K562 (cell line): ENCODE measurements at regions not wholly inside any gene's neighbourhood (a gene's known extent, or its start where the extent isn't known, plus 50 kb on each side); places are given as distances from the start of the nearest gene placed in this dataset.

Source experiments
- ATAC-seq: fragments of 200-7000 bp; cut with Tn5 transposase; 3 replicates; pipeline ENCODE4 v1.9.1; 2020; ENCODE audit warnings: moderate library complexity
- BruUV-seq: library from RNA; stranded (reverse); fragments of 400-500 nt; replicated peaks from 2 replicates; lab custom pipeline; 2021; lab: Mats Ljungman, UMichigan
- CTCF ChIA-PET: fragments of 300-600 bp; formaldehyde crosslinking; extraction: SDS; loops from one replicate; lab custom pipeline; 2021; ENCODE audit warnings: low intra/inter-chr PET ratio; lab: Yijun Ruan, JAX
- POLR2A ChIA-PET: fragments of 300-600, 350-650 bp; sonication (Branson Sonifier 250); formaldehyde crosslinking; extraction: SDS; loops from one replicate; lab custom pipeline; 2021; ENCODE audit warnings: antibody characterized with exemption, inconsistent platforms; lab: Yijun Ruan, JAX
- DNase-seq, 4 experiments: peaks; one replicate each; pipeline versions ENCODE4 v3.0.0 to v3.0.0-alpha.2; 2011 to 2018; ENCODE audit warnings: low spot score in 3 of 4, mixed read lengths in 3 of 4; ENCODE audit errors: extremely low read depth in 1 of 4
- FAIRE-seq: peaks from 2 replicates; lab custom pipeline; 2011; peaks lifted over from hg19 to GRCh38; lab: Jason Lieb, UNC
- H2AFZ ChIP-seq: 2 replicates; pipeline ENCODE4 v1.6.0; 2011; ENCODE audit warnings: low read depth, low read length, control low read depth, inconsistent platforms
- H3K27ac ChIP-seq: fragments of 200-600 bp; 3 replicates; pipeline ENCODE4 v1.8.0; 2011; ENCODE audit warnings: low read depth, mild to moderate bottlenecking, control low read depth, inconsistent platforms, low read length, moderate library complexity, mixed read lengths; ENCODE audit errors: extremely low read depth
- H3K27me3 ChIP-seq, 2 experiments: fragments of 300-600 bp in 1 of 2; 2 replicates in 1 of 2; 3 replicates in 1 of 2; pipeline versions ENCODE4 v1.6.0 to v1.8.0; 2011; ENCODE audit warnings: inconsistent platforms in 2 of 2, low read length in 2 of 2, mild to moderate bottlenecking in 1 of 2, mixed read lengths in 1 of 2, moderate library complexity in 1 of 2; ENCODE audit not compliant: control insufficient read depth in 2 of 2, insufficient read depth in 2 of 2
- H3K36me3 ChIP-seq: fragments of 300-600 bp; 3 replicates; pipeline ENCODE4 v1.8.0; 2011; ENCODE audit warnings: mild to moderate bottlenecking, low read length, inconsistent platforms; ENCODE audit not compliant: control insufficient read depth, insufficient read depth
- H3K4me1 ChIP-seq, 2 experiments: fragments of 200-600 bp in 1 of 2; replicated peaks in 1 of 2; 2 replicates in 1 of 2; 3 replicates in 1 of 2; pipeline versions ENCODE4 v1.5.1 to v1.8.0; 2011; ENCODE audit warnings: inconsistent platforms in 2 of 2, low read length in 2 of 2, mild to moderate bottlenecking in 1 of 2, mixed read lengths in 1 of 2, moderate library complexity in 1 of 2; ENCODE audit not compliant: control insufficient read depth in 2 of 2, insufficient read depth in 2 of 2
- H3K4me2 ChIP-seq: 2 replicates; pipeline ENCODE4 v1.6.1; 2011; ENCODE audit warnings: low read length, control low read depth, inconsistent platforms, mixed read lengths; ENCODE audit not compliant: insufficient read depth
- H3K4me3 ChIP-seq: fragments of 200-600 bp; sonication (generic), shearing (Covaris generic); 2 replicates; pipeline ENCODE4 v1.5.1; 2016; ENCODE audit warnings: control low read depth, inconsistent platforms
- H3K79me2 ChIP-seq: fragments of 200-600 bp; 3 replicates; pipeline ENCODE4 v1.8.0; 2011; ENCODE audit warnings: low read length, inconsistent platforms; ENCODE audit not compliant: control insufficient read depth, insufficient read depth
- H3K9ac ChIP-seq, 2 experiments: 2 replicates each; pipeline versions ENCODE4 v1.6.0 to v1.6.1; 2011; ENCODE audit warnings: low read depth in 2 of 2, low read length in 2 of 2, control low read depth in 1 of 2, inconsistent platforms in 1 of 2, mild to moderate bottlenecking in 1 of 2, mixed read lengths in 1 of 2; ENCODE audit not compliant: insufficient read depth in 1 of 2
- H3K9me1 ChIP-seq: one replicate; pipeline ENCODE4 v1.6.0; 2011; ENCODE audit warnings: inconsistent platforms, mild to moderate bottlenecking, low read length, moderate library complexity; ENCODE audit not compliant: control insufficient read depth, insufficient read depth
- H3K9me3 ChIP-seq: replicated peaks from 2 replicates; pipeline ENCODE4 v1.5.1; 2011; ENCODE audit warnings: low read depth, low read length, inconsistent platforms; ENCODE audit not compliant: control insufficient read depth, insufficient read depth
- H4K20me1 ChIP-seq: replicated peaks from 2 replicates; pipeline ENCODE4 v1.6.1; 2011; ENCODE audit warnings: low read length, inconsistent platforms, mixed read lengths; ENCODE audit not compliant: control insufficient read depth, insufficient read depth
- BRF2 ChIP-seq: IDR thresholded peaks from 3 replicates; pipeline ENCODE4 v1.6.1; 2011; ENCODE audit warnings: borderline replicate concordance, mild to moderate bottlenecking; ENCODE audit not compliant: insufficient read length, insufficient read depth
- CEBPB ChIP-seq: fragments of 450-650 bp; IDR thresholded peaks from 2 replicates; pipeline ENCODE4 v1.6.1; 2016; ENCODE audit warnings: missing genetic modification characterization, missing compliant biosample characterization
- DACH1 ChIP-seq: fragments of 450-650 bp; IDR thresholded peaks from 2 replicates; pipeline ENCODE4 v1.6.1; 2018; ENCODE audit not compliant: partially characterized antibody
- HEY1 ChIP-seq: fragments of 250-450 bp; sonication (Bioruptor Pico); IDR thresholded peaks from 2 replicates; pipeline ENCODE4 v1.5.0; 2020; ENCODE audit warnings: mild to moderate bottlenecking, moderate library complexity, borderline replicate concordance
- HMG20A ChIP-seq: fragments of 450-650 bp; formaldehyde crosslinking; conservative IDR thresholded peaks from 2 replicates; pipeline ENCODE4 v1.4.0; 2020; ENCODE audit warnings: mild to moderate bottlenecking, mixed read lengths
- HMGXB4 ChIP-seq: sonication (generic); formaldehyde crosslinking; IDR thresholded peaks from 2 replicates; pipeline ENCODE4 v1.8.1; 2023; ENCODE audit warnings: mild to moderate bottlenecking, missing genetic modification reagents
- IRF9 ChIP-seq: fragments of 450-650 bp; IDR thresholded peaks from 2 replicates; pipeline ENCODE4 v1.6.1; 2016; ENCODE audit warnings: missing biosample characterization, missing genetic modification characterization
- SMARCB1 ChIP-seq: IDR thresholded peaks from 2 replicates; pipeline ENCODE4 v1.6.1; 2011; ENCODE audit warnings: improper control_type of control experiment, low read depth; ENCODE audit not compliant: insufficient read length
- SMARCE1 ChIP-seq: fragments of 450-650 bp; IDR thresholded peaks from 2 replicates; pipeline ENCODE4 v1.7.1; 2016; ENCODE audit warnings: mild to moderate bottlenecking
- SRF ChIP-seq, 2 experiments: fragments of 250-450, 450-650 bp in 1 of 2; sonication (Bioruptor Pico) in 1 of 2; sonication (generic) in 1 of 2; formaldehyde crosslinking; IDR thresholded peaks; 2 replicates each; pipeline versions ENCODE4 v1.5.0 to v1.5.1; 2020 to 2022; ENCODE audit warnings: mild to moderate bottlenecking in 1 of 2, missing genetic modification reagents in 1 of 2
- TAF9B ChIP-seq: fragments of 450-650 bp; IDR thresholded peaks from 2 replicates; pipeline ENCODE4 v1.6.1; 2018; ENCODE audit warnings: mild to moderate bottlenecking; ENCODE audit not compliant: partially characterized antibody
- ZBED1 ChIP-seq: IDR thresholded peaks from 2 replicates; pipeline ENCODE4 v1.6.1; 2014
- ZBTB8A ChIP-seq: fragments of 450-650 bp; IDR thresholded peaks from 2 replicates; pipeline ENCODE4 v1.6.1; 2018; ENCODE audit warnings: mild to moderate bottlenecking, moderate library complexity; ENCODE audit not compliant: partially characterized antibody
- ZC3H8 ChIP-seq: fragments of 450-650 bp; IDR thresholded peaks from 2 replicates; pipeline ENCODE4 v1.6.1; 2017
- ZEB2 ChIP-seq: fragments of 450-650 bp; IDR thresholded peaks from 2 replicates; pipeline ENCODE4 v1.6.1; 2016
- ZFPM2 ChIP-seq: fragments of 250-450 bp; sonication (Bioruptor Pico); IDR thresholded peaks from 2 replicates; pipeline ENCODE4 v1.5.1; 2022; ENCODE audit warnings: mild to moderate bottlenecking
- ZNF232 ChIP-seq: sonication (generic); formaldehyde crosslinking; IDR thresholded peaks from 2 replicates; pipeline ENCODE4 v1.8.0; 2022; ENCODE audit warnings: mild to moderate bottlenecking, missing genetic modification reagents
- ZNF668 ChIP-seq: fragments of 250-450 bp; sonication (Bioruptor Pico); IDR thresholded peaks from 2 replicates; pipeline ENCODE4 v1.8.0; 2022; ENCODE audit warnings: mild to moderate bottlenecking, inconsistent platforms
- WGBS: fragments of 100-300 bp; shearing (Covaris generic); methylation state at CpG from one replicate; pipeline ENCODE4 v1.1.6; 2016; ENCODE audit warnings: low coverage, mixed read lengths; ENCODE audit not compliant: insufficient coverage; ENCODE audit errors: missing lambda C conversion rate; 5-methylcytosine and 5-hydroxymethylcytosine counted together
- in situ Hi-C: fragments of 300-500 bp; cut with MboI; formaldehyde crosslinking; loops from 4 replicates; pipeline ENCODE4 v1.15.0; 2018; ENCODE audit warnings: inconsistent platforms, mixed read lengths
- intact Hi-C: fragments of 100-400 bp; cut with micrococcal nuclease; formaldehyde crosslinking; loops from 2 replicates; pipeline ENCODE4 v1.14.2; 2022
- TF ChIP-seq, protein P1 (sequence below), 2 experiments: IDR thresholded peaks; 2 replicates each; pipeline ENCODE4 v1.6.1; 2011; ENCODE audit warnings: borderline replicate concordance in 1 of 2, control low read depth in 1 of 2, low read depth in 1 of 2, low read length in 1 of 2, mild to moderate bottlenecking in 1 of 2, mixed read lengths in 1 of 2, moderate library complexity in 1 of 2; ENCODE audit not compliant: insufficient read depth in 1 of 2, insufficient read length in 1 of 2, poor library complexity in 1 of 2, severe bottlenecking in 1 of 2; ENCODE audit errors: extremely low read depth in 1 of 2

DNA sequence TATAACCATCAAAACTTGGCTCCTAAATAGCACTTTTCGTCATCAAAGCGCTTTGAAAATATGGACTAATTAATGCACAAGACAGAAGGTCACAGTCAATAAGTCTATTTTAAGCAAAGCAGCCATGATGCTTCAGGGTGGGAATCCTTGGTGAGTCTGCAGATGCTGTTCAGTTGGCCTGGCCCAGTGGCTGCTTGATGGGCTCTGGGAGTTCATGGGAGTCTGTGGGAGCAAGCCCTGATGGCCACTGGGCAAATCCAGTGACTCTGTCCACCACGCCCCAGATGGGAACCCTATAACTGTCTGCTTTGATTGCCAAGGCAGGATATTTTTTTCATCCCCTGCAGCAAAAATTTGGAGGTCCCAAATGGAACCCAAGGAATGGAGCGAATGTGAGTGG lies 95.7 kb upstream of the CTBP2 start (continued):
- TF ChIP-seq, protein P1, sequence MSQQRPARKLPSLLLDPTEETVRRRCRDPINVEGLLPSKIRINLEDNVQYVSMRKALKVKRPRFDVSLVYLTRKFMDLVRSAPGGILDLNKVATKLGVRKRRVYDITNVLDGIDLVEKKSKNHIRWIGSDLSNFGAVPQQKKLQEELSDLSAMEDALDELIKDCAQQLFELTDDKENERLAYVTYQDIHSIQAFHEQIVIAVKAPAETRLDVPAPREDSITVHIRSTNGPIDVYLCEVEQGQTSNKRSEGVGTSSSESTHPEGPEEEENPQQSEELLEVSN (IDR thresholded peaks at IDR 0.05; ENCODE audit: borderline replicate concordance in 1 of 2, extremely low read depth in 1 of 2, insufficient read depth in 1 of 2, insufficient read length in 1 of 2, low read depth in 1 of 2, low read length in 1 of 2, poor library complexity in 1 of 2, severe bottlenecking in 1 of 2), result no peak
- TF ChIP-seq TAF9B (no peak), ZEB2 (no peak), HMGXB4 (CRISPR knock-in tag) (no peak), ZNF232 (CRISPR knock-in tag) (no peak), ZBTB8A (no peak), SRF (CRISPR knock-in tag; IDR thresholded peaks at IDR 0.05) (no peak), DACH1 (no peak)
- TF ChIP-seq, all 486 proteins: peak for 0

GRCh38 chr10:125252937-125253336 lies 92.6 kb upstream of the CTBP2 start:
- H3K27me3 ChIP-seq, result peaks cover 0 to 6% of the 10 kb centered on the region in 2 experiments; a peak in 3 of 5 replicates
- no peaks in the 10 kb centered on the region for H3K36me3 ChIP-seq
- no peak overlapping the region for H2AFZ ChIP-seq
- ChIA-PET POLR2A (interaction anchor here (0.6 kb wide), 1 partner anchor 644 kb away, joined by 3 read pairs; no protein-coding TSS in a partner anchor), CTCF (no interaction called here)
- H3K4me3 ChIP-seq, result no peak overlapping the region
- H3K9me3 ChIP-seq, result no peaks in the 10 kb centered on the region
- intact Hi-C loops (no loop called here), in situ Hi-C loops (no loop called here)
- H3K9me1 ChIP-seq, result no peaks in the 10 kb centered on the region
- no TSS peak for BruUV-seq
- H3K79me2 ChIP-seq, result no peaks in the 10 kb centered on the region
- H4K20me1 ChIP-seq, result no peaks in the 10 kb centered on the region
- ATAC-seq, result no peak
- WGBS, result no CpG with 5 or more reads among the region's 2 CpGs
- H3K4me1 ChIP-seq, result no peaks in the 10 kb centered on the region
- H3K4me2 ChIP-seq, result no peak overlapping the region
- FAIRE-seq, result no peak
- no peak overlapping the region for H3K27ac ChIP-seq
- H3K9ac ChIP-seq, result no peak overlapping the region
- no peak for DNase-seq
- no peak for TF ChIP-seq SMARCB1
- no peak for TF ChIP-seq HEY1 (CRISPR knock-in tag)
- TF ChIP-seq ZEB2, result no peak
- TF ChIP-seq HMG20A (CRISPR knock-in tag), result no peak
- no peak for TF ChIP-seq IRF9 (tag)
- TF ChIP-seq ZNF668 (CRISPR knock-in tag), result no peak
- TF ChIP-seq BRF2, result no peak
- TF ChIP-seq DACH1, result no peak
- TF ChIP-seq SMARCE1, result no peak
- no peak for TF ChIP-seq ZBED1
- no peak for TF ChIP-seq CEBPB (tag)
- TF ChIP-seq ZFPM2 (CRISPR knock-in tag), result no peak
- no peak for TF ChIP-seq ZC3H8
